ENCODE measurements at regions not wholly inside any gene's neighbourhood (a gene's known extent, or its start where the extent isn't known, plus 50 kb on each side); places are given as distances from the start of the nearest gene placed in this dataset.

GRCh38 chr16:51562891-51563290 lies 411.8 kb upstream of the SALL1 start:
- dilution Hi-C loops (cut with MboI; ENCODE audit: extremely low pct_ligation_motif_present, low sequenced_read_pairs) (no loop called here), intact Hi-C loops (cut with micrococcal nuclease) (no loop called here)
- ChIA-PET CTCF (no interaction called here), POLR2A (no interaction called here)
- BruUV-seq (replicated peaks) = no TSS peak
- Histone ChIP-seq H4K20me1 (replicated peaks; ENCODE audit: control insufficient read depth, extremely low read depth, insufficient read depth, low read length) (no peaks in the 10 kb centered on the region), H2AFZ (ENCODE audit: low read depth, low read length) (no peak overlapping the region), H3K36me3 (ENCODE audit: control insufficient read depth in 2 of 2, extremely low read depth in 1 of 2, insufficient read depth in 2 of 2, low read length in 2 of 2) (no peaks in the 10 kb centered on the region), H3K9me1 (replicated peaks; ENCODE audit: control insufficient read depth, extremely low read depth, insufficient read depth, low read length) (no peaks in the 10 kb centered on the region), H3K27me3 (ENCODE audit: control insufficient read depth in 2 of 2, insufficient read depth in 2 of 2, low read length in 2 of 2) (no peaks in the 10 kb centered on the region), H3K9me3 (replicated peaks; ENCODE audit: control insufficient read depth, insufficient read depth, low read length) (no peaks in the 10 kb centered on the region), H3K4me3 (replicated peaks in 1 of 3; ENCODE audit: insufficient read depth in 1 of 3, low read depth in 1 of 3, low read length in 3 of 3) (no peak overlapping the region), H3K27ac (ENCODE audit: insufficient read depth, low read depth, low read length) (no peak overlapping the region), H3K4me2 (ENCODE audit: insufficient read depth, low read length) (no peak overlapping the region), H3K9ac (replicated peaks; ENCODE audit: extremely low read depth, insufficient read depth, low read length) (no peak overlapping the region), H3K4me1 (ENCODE audit: control insufficient read depth, extremely low read depth, insufficient read depth, low read length) (no peaks in the 10 kb centered on the region), H3K79me2 (ENCODE audit: control insufficient read depth, insufficient read depth, low read length) (no peaks in the 10 kb centered on the region)
- no peak for TF ChIP-seq CTCF (IDR thresholded peaks at IDR 0.05; ENCODE audit: extremely low read depth in 1 of 2, insufficient read depth in 1 of 2, low read depth in 1 of 2, low read length in 2 of 2)
- TF ChIP-seq POLR2AphosphoS5 (IDR thresholded peaks at IDR 0.05; ENCODE audit: insufficient read depth, low read depth, low read length) = no peak
- no peak for TF ChIP-seq GATA2 (IDR thresholded peaks at IDR 0.05; ENCODE audit: insufficient read depth, insufficient read length, low read depth, low read length)
- no peak for TF ChIP-seq FOS (IDR thresholded peaks at IDR 0.05; ENCODE audit: borderline replicate concordance, insufficient read depth, low read length)
- TF ChIP-seq POLR2A (IDR thresholded peaks at IDR 0.05; ENCODE audit: low read depth, low read length) = no peak
- TF ChIP-seq JUN (IDR thresholded peaks at IDR 0.05; ENCODE audit: borderline replicate concordance, insufficient read depth, insufficient read length, low read depth) = no peak
- no peak for TF ChIP-seq MAX (IDR thresholded peaks at IDR 0.05; ENCODE audit: insufficient read depth, insufficient read length)
- TF ChIP-seq EZH2 (IDR thresholded peaks at IDR 0.05; ENCODE audit: borderline replicate concordance, low read depth, low read length, severe bottlenecking) = no peak
- TF ChIP-seq MYC (IDR thresholded peaks at IDR 0.05; ENCODE audit: low read depth, low read length) = no peak
- no peak for FAIRE-seq
- DNase-seq (ENCODE audit: low read depth, low spot score) = no peak

Measured in endothelial cell of umbilical vein (primary cell).